Pulmonary artery endothelial cell (primary cell): ENCODE measurements at regions not wholly inside any gene's neighbourhood (a gene's known extent, or its start where the extent isn't known, plus 50 kb on each side); places are given as distances from the start of the nearest gene placed in this dataset.
"Not testable (repeated sequence)": the region's sequence is repeated elsewhere in the genome, so short reads cannot be mapped to it uniquely, and the experiment has no call there.

Source experiments
- DNase-seq: peaks from one replicate; pipeline ENCODE4 v3.0.0-alpha.2; 2011; ENCODE audit warnings: low read depth, low spot score

DNA sequence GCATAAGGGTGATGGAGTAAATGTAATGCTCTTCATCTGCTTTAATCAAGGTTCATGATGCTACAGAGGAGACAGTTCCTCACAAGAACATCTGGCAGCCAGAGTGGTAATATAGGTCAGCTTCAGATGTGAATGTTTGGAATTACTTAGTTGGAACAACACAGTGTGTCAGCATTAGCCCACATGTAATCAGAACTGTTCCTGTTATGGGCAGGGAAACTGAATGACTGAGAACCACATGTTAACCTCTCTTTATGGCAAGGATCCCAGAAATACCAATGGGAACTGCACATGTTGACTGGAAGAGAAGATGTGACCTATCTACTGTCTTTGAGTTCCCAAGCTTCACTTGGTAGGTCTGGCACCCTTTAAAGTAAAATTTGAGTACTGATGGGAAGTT lies 390.1 kb upstream of the PDE3A start:
- no peak for DNase-seq

DNA sequence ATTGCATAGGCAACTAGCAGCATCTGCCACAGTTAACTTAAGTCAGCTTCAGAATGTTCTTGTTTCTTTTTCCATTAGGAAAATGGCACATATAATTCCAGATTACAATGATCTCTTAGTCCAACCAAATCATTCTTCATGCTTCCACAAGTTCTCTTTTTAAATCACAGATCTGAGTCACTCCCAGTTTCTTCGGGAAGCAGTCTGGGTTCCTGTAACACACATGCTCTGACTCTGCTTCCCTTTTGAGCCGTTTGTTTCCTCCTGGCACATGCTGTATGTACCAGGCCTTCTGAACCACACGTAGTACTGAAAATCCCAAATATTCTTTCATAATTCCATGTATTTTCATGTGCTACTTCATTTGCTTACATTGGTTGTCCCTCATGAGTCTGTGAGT lies 388.8 kb upstream of the PDE3A start:
- no peak for DNase-seq

DNA sequence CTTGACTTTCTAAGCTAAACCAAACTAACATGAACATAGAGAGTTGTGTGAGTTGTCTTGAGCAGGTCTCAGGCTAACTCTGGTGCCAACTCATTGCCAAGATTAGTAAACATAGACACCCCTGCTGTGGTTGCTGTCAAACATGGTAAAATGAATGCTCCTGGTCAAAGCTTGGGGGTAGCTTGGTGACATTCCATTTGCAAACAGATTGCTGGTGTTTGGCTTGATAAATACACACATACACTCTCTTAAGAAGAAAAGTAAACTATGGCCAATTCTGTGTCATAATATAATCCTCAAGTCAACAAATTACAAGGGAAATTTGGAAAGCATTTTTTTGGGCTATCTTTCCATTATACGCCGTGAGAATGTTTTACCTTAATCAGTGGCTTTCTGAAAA lies 386.4 kb upstream of the PDE3A start:
- DNase-seq: no peak

DNA sequence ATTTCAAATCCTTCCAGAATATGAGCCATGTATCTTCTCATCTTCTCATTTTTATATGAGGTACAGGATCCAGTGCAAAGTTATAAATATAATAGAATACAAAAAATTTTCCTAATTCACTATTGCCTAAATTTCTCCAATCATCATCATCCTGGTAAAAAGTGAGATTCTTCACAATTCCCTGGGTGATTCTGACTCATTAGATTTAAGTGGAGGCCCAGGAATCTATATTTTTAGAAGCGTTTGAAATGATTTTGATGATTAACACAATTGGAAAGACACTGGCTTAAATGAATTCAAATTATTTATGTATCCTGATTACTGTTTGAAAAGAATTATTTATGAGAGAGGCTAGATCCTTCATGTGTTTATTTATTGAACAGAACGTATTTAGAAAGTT lies 380.3 kb upstream of the PDE3A start:
- DNase-seq: no peak

DNA sequence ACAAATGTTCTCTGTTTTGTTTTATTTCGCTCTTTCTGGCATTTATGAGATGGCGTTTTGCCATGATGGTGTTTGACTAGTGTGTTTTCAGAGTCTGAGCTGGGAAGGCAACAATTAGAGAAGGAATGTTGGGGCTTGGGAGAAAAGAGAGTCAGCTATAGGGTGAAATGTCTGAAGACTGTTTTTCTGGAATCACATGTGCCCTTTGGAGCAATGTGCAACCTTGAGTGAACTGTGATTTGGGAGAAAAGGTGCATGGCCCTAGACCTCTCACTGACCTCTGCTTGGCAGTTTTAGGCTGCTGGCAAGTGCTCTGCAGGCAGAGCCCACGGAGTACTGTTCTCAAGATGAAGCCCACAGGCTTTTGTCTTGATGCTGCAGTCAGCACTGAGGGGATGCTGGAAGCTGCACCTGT lies 379.9 kb upstream of the PDE3A start:
- DNase-seq: no peak

DNA sequence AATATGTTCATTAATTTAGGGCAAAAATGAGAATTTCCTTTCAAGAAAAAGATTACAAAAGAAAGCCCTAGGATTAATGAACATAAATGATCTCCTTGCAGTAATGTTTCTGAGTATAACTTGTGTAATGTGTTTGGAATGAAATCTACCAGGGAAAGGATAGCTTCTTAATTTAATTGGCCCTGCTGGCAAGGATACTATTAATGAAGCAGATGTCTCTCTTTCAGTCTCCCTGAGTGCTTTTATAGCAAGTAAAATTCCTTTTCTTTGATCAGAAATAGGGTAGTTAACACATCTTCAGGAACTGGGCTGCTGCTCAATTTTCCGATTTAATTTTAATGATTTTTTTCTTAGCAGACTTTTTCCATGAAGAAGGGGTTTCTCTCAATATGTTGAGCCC lies 379.4 kb upstream of the PDE3A start:
- no peak for DNase-seq

DNA sequence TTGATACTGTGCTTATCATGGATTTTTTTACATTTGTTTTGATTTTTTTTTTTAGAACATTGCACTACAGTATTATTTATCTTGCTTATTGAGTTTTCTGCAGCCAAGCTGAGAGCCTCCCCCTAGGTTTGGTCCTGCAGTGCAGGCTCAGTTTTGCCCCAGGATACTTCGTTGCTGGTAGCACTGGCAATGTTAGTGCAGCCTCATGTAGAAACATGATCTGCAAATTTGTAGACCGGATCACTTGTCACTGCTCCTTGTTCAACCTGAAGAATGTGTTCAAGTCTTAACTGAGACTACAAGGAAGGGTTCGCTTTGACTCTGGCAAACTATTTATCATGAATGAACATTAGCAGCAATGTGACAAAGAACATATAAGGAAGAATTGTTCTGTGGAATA lies 377.2 kb upstream of the PDE3A start:
- DNase-seq: no peak

DNA sequence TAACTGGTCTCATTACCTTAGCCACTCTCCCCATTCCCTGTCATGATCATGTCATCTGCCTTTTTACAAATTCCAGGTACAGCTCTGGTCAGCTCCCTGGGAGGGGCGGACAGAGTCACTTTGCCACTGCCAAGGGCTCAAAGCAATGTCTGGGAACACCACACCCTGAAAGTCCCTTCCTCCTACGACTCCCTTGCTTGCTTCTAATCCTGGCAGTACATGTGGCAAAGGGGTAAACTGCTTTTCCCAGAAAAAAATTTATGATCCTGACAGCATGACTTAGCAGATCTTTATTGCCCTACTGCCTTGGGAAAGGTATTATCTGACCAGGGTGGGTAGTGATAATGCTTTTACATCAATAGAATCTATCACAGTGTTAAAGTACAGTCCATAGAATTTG lies 376.0 kb upstream of the PDE3A start:
- DNase-seq: no peak

DNA sequence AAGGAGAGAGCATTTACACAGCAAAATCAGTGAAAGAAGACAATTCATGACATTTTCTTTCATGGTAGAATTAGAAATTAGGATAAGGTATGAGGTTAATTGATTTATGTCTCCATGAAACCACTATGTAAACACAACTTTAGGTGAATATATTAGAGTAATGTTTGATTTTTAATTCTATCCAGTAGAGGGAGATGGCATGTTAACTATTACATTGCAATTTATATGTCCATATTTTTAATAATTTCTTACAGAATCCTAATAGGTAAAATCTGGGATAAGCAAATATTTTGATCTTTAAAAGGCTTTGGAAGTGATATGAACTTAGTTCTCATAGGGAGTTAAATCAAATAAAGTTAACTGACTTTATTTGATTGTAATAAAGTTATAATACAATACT lies 373.4 kb upstream of the PDE3A start:
- DNase-seq: no peak

DNA sequence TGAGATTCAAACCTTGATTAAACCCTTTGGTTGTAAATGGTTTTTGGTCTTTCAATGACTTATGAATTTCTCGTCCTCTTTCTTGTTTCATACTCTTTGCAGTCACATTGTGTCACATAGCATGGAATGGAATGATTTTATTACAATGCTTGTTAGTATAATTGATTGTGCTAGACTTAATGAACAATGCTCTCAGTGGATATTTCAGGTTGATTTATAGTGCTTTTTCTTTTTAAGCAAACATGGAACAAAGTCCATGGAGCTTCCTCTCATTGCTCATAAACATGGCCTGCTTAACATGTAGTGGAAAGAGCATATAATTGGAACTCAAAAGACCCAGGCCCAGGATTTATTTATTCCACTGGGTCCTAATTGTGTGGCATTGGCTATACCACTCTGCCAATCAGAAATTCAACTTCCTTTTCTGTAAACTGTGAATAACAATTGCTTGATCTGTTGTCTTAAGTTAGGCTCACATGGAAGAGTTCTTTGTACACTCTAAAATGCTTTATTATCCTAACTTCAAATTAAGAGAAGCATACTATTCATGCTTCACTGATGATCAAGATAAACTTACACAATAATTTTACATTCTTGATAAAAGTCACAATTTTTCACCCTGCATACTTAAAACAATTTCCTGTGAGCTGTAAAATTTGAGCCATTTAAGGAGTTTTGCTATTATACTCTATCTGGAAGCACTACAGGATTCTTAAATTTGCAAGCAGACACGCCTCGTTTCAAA lies 370.5 kb upstream of the PDE3A start:
- no peak for DNase-seq

DNA sequence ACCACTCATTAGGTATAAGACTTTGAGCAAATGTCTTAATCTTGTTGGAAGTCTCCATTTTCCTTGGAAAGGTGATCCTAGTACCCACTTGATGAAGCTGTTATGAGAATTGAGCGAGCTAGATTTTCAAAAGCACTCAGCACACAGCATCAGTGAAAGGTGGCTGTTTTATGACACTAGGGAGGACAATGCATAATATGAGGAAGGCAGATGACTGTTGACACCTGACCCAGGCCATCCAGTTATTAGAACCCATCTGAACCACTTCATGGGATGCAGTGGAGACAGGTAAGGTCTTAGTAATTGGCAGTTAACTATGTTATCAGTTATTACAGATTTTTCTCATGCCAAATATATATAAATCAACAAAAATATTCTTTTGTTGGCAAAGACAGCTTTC lies 369.9 kb upstream of the PDE3A start:
- no peak for DNase-seq

DNA sequence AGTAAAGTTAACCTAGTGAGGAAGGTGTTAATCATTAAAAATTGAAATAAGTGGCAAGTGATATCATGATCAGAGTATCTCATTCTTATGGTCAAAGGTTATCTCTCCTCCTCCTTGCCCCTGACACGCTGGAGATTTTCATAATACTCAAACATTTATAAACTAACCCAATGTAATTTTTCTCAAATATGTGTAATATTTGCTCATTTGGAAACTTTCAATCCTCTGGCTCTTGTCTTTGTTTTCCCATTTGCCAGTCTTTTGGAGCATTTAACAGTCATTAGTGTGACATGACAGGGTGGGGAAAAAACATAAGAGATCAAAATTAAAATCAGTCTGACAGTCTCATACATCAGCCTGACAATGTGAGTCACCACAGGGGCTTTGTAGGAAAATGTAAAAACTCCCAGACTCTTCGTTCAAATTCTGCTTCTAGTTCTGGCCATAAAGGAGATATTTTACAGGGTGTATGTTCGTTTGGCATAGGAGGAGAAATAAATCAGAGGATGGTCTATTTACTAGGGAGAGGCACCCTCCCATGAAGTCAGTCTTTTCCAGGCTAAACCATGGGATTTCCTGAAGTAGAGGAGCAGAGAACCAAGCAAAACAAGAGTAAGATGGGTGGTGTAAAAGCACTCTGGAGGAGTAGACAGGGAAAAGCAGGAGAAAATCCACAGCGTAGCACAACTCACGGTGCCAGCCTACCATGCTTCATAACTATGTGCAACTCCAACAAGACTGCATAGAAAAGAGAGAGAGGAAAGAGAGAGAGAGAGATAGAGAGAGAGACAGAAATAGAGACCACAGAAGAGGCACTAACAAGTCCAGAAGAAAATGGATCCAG lies 369.2 kb upstream of the PDE3A start:
- DNase-seq: no peak

DNA sequence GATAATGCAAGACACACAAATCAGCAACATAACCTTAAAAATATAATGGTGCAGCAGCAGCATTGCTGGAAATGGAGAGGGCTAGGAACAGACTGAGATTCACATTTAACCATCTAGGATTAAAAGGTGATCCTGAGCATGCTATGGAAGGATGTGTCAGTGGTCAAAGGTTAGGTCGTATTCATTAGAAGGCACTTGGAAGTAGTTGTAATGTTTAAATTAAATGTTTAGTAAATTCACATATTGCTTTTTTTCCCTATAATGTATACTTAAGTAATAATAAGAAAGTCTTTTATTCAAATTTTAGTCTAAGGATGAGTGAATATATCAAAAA lies 368.6 kb upstream of the PDE3A start:
- no peak for DNase-seq

DNA sequence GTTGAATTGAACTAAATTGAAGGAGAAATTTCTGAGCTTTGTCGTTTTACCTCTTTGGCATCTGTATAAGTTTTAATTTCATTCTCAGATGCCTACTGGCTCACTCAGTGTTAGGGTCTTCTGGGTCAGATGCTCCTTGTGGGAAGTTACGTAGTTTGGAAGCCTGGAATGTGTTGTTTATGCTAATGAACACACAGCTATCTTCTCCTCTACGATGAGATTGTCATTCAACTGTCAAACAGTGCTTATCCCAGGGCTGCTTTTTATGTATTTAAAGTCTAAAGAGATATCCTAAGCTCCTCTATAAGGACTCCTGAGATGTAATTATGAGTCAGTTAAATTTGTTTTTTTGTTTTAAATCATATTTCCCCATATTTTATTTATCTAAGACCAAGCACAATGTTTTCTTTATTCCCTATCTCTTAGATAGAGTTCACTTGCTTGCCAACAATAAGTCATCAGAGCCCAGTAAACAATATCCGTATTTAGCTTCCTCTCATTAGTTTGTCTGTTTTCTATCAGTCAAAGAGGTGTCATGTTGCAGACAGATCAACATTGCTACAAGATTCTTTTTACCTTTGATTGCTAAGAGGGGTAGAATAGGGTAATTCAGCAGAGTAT lies 368.0 kb upstream of the PDE3A start:
- peak; percentile 13 for DNase-seq

DNA sequence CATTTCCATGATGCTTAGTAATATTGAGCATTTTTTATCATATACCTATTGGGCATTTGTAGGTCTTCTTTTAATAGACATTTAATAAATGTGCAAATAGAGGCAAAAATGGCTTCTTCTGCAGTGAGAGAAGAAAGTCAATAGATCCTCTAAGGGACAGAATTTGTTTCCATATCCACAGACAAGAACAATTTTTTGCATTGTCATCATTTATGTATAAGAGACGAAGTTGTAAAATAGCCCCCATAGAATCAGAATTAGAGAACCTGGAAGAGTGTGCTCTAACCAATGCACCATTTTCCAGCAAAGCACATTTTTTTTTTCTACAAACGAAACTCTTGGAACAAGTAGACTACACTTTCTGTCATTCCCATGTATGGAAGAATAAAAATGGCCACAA lies 365.1 kb upstream of the PDE3A start:
- no peak for DNase-seq

DNA sequence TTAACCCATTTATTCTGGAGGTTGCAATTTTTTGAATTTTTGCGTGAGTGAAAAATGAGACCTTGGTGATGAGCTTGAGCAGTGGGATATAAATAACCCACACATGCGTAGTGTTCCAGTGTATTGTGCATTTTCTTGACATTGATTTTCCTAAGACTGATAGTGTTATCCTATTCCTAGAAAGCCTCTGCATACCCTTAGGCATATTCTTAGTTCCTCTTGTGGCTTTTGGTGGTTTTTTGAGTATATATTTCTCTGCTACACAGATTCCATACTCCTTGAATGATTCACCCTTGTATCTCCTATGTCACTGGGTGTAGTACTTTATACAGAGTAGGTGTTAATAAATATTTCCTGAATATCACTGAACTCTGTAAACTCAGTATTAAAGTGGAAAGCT lies 363.4 kb upstream of the PDE3A start:
- no peak for DNase-seq

DNA sequence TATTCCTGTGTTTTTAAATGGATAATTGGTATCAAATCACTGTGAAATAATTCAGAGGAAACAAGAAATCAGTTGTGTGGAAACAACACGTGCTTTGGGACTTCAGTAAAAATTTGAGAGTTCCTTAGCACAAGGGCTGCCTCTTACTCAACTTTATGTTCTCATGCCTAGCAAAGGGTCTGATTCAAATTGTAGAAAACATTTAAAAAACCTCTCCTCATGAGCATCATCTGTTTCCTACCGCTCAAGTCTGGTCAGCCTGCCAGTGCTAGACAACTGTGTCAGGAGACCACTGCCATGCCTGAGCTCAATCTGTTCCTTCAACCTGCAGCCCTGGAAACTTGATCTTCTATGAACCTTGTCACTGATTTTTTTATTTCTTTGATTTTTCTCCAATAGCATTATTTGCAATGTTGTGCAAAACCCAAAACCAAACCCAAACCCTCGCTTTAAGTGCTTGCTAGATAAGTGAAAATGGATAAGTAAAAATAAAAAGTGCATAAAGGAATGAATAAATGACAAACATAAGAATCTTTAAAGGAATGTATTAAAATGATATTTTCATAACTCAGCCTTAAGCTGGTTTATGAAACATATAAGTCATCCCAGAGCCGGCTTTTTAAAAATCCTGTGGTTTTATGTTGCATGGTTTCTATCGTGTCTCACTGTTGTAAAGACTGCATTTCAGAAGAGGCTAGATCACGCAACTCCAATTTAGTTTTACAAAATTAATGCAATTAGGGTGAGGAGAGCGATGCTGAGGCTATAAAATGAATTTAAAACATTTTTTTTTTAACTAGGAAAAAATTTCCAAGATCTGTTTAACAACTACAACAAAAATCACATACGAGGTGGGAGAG lies 361.2 kb upstream of the PDE3A start:
- no peak for DNase-seq

DNA sequence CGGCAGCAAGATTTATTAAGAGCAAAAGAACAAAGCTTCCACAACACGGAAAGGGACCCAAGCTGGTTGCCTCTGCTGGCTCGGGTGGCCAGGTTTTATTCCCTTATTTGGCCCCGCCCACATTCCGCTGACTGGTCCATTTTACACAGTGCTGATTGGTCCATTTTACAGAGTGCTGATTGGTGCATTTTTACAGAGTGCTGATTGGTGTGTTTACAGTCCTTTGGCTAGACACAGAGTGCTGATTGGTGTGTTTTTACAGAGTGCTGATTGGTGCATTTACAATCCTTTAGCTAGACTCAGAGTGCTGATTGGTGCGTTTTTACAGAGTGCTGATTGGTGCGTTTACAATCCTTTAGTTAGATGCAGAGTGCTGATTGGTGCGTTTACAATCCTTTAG lies 358.4 kb upstream of the PDE3A start:
- not testable (repeated sequence) for DNase-seq

DNA sequence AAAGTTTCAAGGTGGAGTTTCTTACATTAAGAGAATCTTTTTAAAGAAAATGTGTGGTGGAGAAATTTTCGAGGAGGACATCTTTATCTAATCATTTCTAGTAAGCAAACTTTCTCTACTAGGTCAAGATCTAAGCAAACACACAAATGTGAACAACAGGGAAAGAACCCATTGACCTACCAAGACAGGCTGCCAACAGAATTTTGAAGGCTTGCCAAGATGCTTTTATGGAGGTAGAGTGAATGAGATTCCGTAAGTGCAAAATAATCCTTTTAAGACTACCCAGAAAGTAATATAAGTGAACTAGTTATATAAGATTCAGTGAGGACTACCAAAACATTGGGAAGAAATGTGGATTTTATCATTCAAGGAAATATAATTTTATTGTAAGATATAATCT lies 357.1 kb upstream of the PDE3A start:
- peak; percentile 17 for DNase-seq

DNA sequence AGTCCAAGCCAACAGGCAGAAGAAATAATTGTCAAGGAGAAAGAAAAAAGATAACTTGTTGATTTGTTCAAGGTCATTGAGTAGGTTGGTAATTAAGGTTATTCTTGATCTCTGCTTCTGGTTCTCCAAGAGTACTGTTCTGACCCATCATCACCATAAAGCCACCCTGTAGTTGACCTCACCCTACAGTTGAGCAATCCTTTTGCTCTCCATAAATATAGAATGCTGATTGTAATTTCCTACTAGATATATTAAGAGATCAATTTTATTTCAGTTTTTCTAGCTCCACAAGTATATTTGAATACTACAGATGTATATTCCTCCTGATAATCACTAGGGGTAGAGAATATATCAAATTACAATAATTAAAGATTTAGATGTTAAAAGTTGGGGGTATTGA lies 350.5 kb upstream of the PDE3A start:
- no peak for DNase-seq

DNA sequence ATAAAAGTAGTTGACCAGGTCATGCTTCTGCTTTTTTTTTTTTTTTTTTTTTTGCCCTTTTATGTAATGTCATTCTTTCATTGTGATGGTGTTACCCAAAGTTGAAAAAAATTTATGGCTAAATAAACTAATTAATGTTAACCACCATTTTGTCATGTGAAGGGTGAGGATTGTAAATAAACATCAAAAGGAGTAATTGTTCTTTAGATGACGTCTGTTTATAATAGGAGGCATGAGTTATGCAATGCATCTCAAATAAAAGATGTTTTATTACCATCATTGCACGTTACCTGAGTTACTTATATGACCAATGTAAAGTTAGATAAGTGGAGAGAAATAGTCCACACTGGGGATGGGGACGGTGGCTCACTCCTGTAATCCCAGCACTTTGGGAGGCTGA lies 349.9 kb upstream of the PDE3A start:
- DNase-seq: no peak

DNA sequence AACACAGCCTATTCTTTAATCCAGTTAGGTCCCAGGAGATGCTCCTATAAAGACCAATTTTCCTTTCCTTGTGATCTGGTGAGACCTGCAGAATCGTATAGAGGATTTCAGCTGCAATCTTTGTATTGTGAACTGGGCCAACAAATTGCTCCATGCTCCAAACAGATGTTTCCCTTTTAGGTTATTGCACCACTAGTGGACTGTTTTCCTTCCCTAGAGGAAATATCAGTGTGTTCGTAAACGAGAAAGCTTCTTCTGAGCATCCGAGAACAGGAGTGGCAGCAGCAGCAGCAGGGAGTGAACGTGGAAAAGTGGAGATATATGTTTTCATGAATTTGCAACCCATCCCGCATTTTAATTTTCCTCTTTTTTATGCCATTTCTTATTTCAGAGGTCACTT lies 344.1 kb upstream of the PDE3A start:
- peak; percentile 67 for DNase-seq
